Activated CD4-positive, alpha-beta T cell treated with anti-CD3 and anti-CD28 coated beads, Interleukin-2, amount 50 U/mL, for 16 hours (primary cell): ENCODE measurements at regions not wholly inside any gene's neighbourhood (a gene's known extent, or its start where the extent isn't known, plus 50 kb on each side); places are given as distances from the start of the nearest gene placed in this dataset.

Experiments
- DNase-seq: peaks from one replicate; pipeline ENCODE4 v3.0.0-alpha.2; 2020

DNA sequence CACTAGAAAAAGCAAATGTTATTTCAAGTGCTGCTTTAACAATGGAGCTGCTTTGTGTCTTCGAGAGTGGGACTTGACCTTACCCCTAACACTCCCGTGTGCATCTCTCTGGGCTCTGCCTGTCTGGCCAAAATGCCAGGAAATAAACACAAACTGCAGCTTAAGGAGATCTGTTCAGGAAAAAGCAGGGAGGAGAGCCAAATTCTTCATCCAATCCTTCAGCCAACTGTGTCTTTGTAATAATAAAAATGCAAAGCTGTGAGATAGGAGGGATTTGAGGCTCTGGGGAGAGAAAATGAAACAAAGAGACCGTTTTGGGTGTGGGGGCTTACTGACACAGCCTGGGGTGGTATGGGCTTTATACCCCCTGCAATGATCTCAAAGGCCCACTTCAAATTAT, 85.8 kb upstream of the WSCD2 start:
- DNase-seq = no peak

DNA sequence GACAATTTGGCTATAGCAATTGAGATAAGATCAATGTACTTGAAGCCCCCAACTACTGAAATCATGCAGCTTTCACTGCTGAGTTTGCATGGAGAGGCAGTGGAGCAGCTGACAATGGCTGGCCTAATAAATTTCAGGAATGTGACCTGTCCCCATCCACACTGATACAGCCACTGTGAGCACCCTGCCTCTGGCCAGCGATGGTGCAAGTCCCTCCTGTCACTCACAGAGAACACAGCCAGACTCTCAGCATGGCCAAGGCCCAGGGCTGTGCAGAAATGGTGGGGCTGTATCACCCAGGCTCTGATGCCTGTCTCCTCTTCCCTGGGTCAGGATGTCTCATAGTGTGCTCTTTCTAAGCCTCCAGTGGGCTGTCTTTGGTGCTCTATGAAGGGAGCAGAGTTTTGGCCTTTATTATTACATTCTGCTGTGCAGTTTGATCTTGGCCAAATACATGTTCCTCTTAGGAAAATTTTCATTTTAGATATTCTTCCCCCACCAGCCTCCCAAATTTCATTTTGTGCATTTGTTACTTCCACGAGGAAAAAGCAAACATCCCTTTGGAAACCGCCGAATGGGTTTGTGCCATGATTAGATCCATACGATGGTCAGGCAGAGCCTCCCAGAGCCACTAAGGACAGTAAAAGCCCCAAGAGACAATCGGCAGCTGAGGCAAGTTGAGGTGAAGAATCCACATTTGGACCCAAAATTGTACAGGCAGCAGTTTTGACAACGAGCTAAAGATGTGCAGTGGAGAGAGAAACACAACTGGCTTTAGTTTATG, 85.1 kb upstream of the WSCD2 start:
- no peak for DNase-seq

DNA sequence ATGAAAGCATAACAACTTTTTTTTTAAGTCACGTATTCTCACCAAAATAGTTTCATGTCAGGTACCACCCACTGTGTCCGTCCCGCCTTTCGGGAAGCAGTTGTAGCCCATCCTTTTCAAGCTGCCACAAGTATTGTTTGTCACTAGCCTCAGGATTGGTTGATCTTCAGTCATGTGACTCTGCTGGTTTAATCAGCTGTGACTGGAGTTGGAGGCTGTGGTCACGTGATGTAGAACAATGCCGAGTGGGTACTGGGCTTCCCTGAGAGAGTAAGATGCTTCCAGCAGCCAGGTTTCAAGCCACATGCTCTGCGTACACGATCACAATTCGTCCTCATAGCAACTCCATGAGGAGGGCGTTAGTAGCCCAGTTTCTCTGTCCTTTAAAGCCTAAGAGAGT, 83.0 kb upstream of the WSCD2 start:
- no peak for DNase-seq

- DNase-seq = no peak
These were observed 82.4 kb upstream of the WSCD2 start for GRCh38 chr12:108046650-108047049.

GRCh38 chr12:108047071-108047550, 82.0 kb upstream of the WSCD2 start:
- DNase-seq = no peak

DNA sequence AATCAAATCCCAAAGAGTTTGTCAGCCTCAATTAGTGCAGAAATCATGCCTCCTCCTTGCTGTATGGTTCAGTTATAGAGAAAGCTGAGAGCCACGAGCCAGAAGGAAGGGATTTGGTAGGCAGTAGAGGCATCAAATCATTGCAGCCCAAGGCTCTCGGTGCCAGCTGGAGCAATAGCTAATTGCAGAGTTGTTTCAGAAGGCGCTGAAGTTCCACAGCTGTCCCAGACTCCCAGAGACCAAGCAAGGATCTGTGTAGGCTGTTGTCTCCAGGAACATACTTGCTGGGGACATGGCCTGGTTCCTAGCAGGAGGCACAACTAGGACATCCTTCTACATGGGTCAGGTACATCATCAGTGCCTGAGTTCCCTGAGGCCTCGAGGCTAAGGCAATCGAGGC, 80.4 kb upstream of the WSCD2 start:
- DNase-seq = no peak

GRCh38 chr12:108050696-108051095, 78.4 kb upstream of the WSCD2 start:
- DNase-seq = no peak

DNA sequence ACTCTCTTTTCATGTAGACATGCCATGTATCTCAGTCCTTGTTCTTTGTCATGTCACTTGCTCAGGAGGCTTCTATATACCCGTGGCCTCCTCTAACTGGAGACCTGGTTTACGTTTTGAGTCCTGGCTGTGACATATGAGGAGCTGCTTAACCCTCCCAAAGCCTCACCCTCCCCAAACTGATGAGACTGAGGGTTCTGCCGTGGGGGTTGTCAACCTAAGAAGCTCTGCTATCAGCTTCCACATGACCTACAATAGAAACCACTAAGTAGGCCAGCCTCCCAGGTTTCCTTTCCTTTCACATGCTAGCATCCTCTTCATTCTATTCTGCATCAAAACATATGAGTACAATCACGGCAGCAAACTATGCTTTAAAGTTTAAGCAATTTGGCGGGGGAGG, 76.8 kb upstream of the WSCD2 start:
- DNase-seq = no peak

- no peak for DNase-seq
These were observed 75.6 kb upstream of the WSCD2 start for GRCh38 chr12:108053512-108053911.

DNA sequence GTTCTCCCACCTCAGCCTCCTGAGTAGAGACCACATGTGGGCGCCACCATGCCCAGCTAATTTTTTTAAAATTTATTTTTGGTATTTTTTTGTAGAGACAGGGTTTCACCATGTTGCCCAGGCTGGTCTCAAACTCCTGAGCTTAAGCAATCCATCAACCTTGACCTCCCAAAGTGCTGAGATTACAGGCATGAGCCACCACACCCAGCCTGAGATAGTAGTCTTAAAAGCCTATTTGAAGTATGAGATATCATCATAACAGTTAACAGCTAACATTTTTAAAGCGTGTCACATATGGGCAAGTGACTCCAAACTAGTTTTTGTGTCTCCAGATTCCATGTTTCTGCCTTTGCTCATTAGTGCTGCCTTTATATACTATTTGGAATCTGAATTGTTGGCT, 74.6 kb upstream of the WSCD2 start:
- DNase-seq = no peak

GRCh38 chr12:108055141-108055540, 73.9 kb upstream of the WSCD2 start:
- DNase-seq = no peak

DNA sequence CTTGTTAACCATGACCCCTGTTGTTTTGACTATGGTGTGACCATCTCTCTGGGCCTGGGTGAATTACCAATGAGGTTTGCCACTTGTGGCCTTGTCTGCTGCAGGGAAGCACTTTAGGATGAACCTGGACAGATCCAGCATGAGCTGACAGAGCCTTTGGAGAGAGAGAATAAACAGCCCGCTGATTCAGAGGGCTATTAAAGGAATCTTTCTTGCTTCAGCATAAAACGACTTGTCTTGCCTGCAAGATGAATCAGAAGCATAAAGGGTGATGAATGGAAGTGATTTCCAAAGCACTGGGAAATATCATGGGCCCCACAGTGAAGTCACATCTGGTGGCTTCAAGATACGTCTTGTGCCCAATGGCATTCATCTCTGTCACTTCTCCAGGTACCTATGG, 69.0 kb upstream of the WSCD2 start:
- no peak for DNase-seq

DNA sequence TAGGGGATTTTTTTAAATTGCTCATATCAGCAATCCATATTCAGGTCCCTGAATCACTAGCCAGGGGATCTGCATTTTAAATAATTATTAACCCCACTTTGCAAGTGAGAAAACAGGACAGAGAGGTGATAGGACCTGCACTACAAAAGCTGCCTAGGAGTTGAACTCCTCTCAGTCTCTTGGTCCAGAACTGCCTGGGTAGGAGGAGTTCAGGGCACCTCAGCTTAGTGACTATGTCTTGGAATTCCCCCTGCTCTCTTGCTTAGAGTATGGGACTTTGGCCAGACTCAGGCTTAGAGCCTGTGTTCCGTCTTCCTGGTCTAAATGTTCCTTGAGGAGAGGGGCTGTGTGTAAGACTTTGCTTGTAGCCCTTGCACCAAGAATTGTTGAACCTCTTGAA, 68.2 kb upstream of the WSCD2 start:
- no peak for DNase-seq

- peak; percentile 8 for DNase-seq
These were observed 65.9 kb upstream of the WSCD2 start for GRCh38 chr12:108063192-108063591.

DNA sequence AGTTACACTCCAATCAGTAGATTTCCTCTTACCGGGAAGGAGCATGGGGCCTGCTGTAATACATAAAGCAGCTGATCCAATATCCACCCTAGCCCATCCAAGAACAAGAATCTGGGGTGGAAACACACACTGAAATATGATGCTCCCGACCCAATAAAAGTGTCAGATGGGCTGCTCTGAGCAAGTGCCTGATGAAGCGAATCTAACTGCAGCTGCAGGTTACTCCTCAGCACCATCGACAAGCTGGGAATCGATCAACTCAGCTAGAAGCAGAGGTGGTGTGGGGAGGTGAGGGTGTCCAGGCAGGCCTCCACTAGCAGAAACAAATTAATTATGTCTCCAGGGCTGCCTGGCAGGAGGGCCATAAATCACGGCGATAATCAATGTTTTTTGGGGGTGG, 64.0 kb upstream of the WSCD2 start:
- DNase-seq = no peak

GRCh38 chr12:108066583-108067577, 62.2 kb upstream of the WSCD2 start:
- no peak for DNase-seq

GRCh38 chr12:108069651-108070165, 59.4 kb upstream of the WSCD2 start:
- no peak for DNase-seq

GRCh38 chr12:108075561-108075960, 53.5 kb upstream of the WSCD2 start:
- no peak for DNase-seq

DNA sequence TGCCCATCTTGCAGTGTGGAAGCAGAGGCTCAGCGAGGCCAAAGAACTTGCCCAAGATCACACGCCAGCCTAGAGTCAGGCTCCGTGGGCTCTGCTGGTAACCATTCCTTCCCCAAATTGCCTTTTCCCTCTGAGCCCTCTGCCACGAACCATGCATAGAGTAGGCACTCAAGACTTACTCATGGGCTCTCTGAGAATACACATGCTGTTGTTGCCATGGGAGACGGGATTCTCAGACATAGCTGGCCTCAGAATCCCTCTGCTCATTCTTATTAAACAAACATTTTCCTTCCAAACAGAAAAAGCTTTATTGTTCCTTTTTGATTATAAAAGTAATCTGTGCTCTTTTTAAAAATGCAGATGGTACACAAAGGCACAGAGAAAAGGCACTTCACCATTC, 52.5 kb upstream of the WSCD2 start:
- DNase-seq = no peak

DNA sequence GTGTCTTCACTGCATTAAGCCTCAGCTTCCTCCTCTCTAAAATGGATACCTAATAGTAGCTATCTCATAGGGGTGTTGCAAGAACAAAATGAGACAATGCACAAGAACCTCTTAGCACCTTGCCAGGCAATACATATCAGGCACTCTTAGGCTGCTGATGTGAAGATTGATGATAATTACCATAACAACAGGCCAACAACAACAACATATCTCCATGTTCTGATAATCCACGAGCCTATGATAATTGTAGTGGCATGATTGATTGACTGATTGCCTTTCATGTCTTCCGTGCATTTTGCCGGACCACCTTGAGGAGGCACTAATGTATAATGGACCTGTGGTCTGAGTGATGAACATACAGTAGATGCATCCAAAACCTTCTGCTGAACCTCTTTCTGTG, 50.7 kb upstream of the WSCD2 start:
- DNase-seq = no peak
